ENCODE measurements at regions not wholly inside any gene's neighbourhood (a gene's known extent, or its start where the extent isn't known, plus 50 kb on each side); places are given as distances from the start of the nearest gene placed in this dataset.

GRCh38 chr21:36639769-36640168 lies 59.1 kb upstream of the SIM2 start:
- H3K9me3 ChIP-seq: peaks cover 0 to 6% (median 0%) of the 10 kb centered on the region in 3 donors
- H3K4me3 ChIP-seq: no peak overlapping the region
- no peak overlapping the region for H3K27ac ChIP-seq
- H3K4me1 ChIP-seq: peaks cover 0 to 4% (median 0%) of the 10 kb centered on the region in 3 donors
- H3K27me3 ChIP-seq: peaks cover 0 to 4% (median 0%) of the 10 kb centered on the region in 4 donors
- DNase-seq: no peak
- TF ChIP-seq, protein P1, sequence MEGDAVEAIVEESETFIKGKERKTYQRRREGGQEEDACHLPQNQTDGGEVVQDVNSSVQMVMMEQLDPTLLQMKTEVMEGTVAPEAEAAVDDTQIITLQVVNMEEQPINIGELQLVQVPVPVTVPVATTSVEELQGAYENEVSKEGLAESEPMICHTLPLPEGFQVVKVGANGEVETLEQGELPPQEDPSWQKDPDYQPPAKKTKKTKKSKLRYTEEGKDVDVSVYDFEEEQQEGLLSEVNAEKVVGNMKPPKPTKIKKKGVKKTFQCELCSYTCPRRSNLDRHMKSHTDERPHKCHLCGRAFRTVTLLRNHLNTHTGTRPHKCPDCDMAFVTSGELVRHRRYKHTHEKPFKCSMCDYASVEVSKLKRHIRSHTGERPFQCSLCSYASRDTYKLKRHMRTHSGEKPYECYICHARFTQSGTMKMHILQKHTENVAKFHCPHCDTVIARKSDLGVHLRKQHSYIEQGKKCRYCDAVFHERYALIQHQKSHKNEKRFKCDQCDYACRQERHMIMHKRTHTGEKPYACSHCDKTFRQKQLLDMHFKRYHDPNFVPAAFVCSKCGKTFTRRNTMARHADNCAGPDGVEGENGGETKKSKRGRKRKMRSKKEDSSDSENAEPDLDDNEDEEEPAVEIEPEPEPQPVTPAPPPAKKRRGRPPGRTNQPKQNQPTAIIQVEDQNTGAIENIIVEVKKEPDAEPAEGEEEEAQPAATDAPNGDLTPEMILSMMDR (IDR thresholded peaks at IDR 0.05): no peak
- TF ChIP-seq POLR2A (IDR thresholded peaks at IDR 0.05): no peak
- intact Hi-C loops (cut with DNase I): no loop called here
- WGBS, 2 donors: 60 to 62% methylated on average over 4 to 6 of the region's 6 CpGs
- H3K36me3 ChIP-seq: no peaks in the 10 kb centered on the region

GRCh38 chr21:36640174-36640720 lies 58.7 kb upstream of the SIM2 start:
- 59 to 65% methylated on average over 4 of the region's 4 CpGs for WGBS, 2 donors
- Histone ChIP-seq H3K9me3 (peaks cover 0 to 6% (median 0%) of the 10 kb centered on the region in 3 donors), H3K36me3 (no peaks in the 10 kb centered on the region), H3K4me3 (no peak overlapping the region), H3K27me3 (peaks cover 0 to 4% (median 0%) of the 10 kb centered on the region in 4 donors), H3K27ac (no peak overlapping the region), H3K4me1 (peaks cover 0 to 4% (median 0%) of the 10 kb centered on the region in 3 donors)
- intact Hi-C loops (cut with DNase I): no loop called here
- no peak for TF ChIP-seq POLR2A (IDR thresholded peaks at IDR 0.05)
- TF ChIP-seq, protein P1 (IDR thresholded peaks at IDR 0.05): no peak
- DNase-seq: no peak

DNA sequence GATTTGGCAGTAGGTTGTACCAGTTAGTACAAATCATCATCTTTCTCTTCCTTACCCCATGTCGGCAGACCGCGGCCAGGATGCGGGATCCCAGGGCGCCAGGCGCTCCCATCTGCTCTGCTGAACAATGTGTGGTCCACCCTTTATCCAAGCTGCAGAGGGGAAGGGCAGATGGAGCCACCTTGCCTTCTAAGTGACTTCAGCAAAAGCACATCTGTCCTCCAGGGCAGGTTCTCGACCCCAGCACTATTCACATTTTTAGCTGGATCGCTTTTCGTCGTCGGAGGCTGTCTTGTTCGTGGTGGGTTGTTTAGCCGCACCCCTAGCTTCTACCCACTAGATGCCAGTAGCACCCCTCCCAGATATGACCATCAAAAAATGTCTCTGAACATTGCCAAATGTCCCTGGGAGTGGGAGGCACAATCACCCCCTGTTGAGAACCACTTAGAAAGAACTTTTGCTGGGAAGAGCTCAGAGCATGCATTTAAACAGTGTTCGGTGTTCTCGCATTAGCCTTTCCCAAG lies 58.1 kb upstream of the SIM2 start:
- intact Hi-C loops (cut with DNase I): no loop called here
- DNase-seq: no peak
- no peaks in the 10 kb centered on the region for H3K36me3 ChIP-seq
- no peak overlapping the region for H3K4me3 ChIP-seq
- H3K4me1 ChIP-seq: peaks cover 0 to under 1% (median 0%) of the 10 kb centered on the region in 3 donors
- H3K27ac ChIP-seq: no peak overlapping the region
- no peak for TF ChIP-seq POLR2A (IDR thresholded peaks at IDR 0.05)
- TF ChIP-seq, protein P1 (IDR thresholded peaks at IDR 0.05): no peak
- H3K9me3 ChIP-seq: peaks cover 0 to 6% (median 0%) of the 10 kb centered on the region in 3 donors
- whole genome bisulfite sequencing, 2 donors: 76 to 81% methylated on average over 15 of the region's 15 CpGs
- H3K27me3 ChIP-seq: peaks cover 0 to 4% (median 0%) of the 10 kb centered on the region in 4 donors

GRCh38 chr21:36641346-36641745 lies 57.6 kb upstream of the SIM2 start:
- intact Hi-C loops (cut with DNase I): no loop called here
- WGBS, 2 donors: 93 to 100% methylated on average over 1 of the region's 1 CpG
- H3K9me3 ChIP-seq: peaks cover 0 to 3% (median 0%) of the 10 kb centered on the region in 3 donors
- no peaks in the 10 kb centered on the region for H3K4me1 ChIP-seq
- no peak for TF ChIP-seq POLR2A (IDR thresholded peaks at IDR 0.05)
- TF ChIP-seq, protein P1 (IDR thresholded peaks at IDR 0.05): no peak
- H3K36me3 ChIP-seq: no peaks in the 10 kb centered on the region
- H3K4me3 ChIP-seq: no peak overlapping the region
- no peak for DNase-seq
- H3K27ac ChIP-seq: no peak overlapping the region
- peaks cover 0 to 8% (median 0%) of the 10 kb centered on the region in 4 donors for H3K27me3 ChIP-seq

- H3K27ac ChIP-seq: no peak overlapping the region
- TF ChIP-seq, protein P1 (IDR thresholded peaks at IDR 0.05): no peak
- no peak for TF ChIP-seq POLR2A (IDR thresholded peaks at IDR 0.05)
- no peaks in the 10 kb centered on the region for H3K36me3 ChIP-seq
- no peaks in the 10 kb centered on the region for H3K9me3 ChIP-seq
- DNase-seq: no peak
- 67 to 76% methylated on average over 5 to 8 of the region's 9 CpGs for WGBS, 2 donors
- intact Hi-C loops (cut with DNase I): no loop called here
- H3K27me3 ChIP-seq: peaks cover 0 to 13% (median 0%) of the 10 kb centered on the region in 4 donors
- H3K4me3 ChIP-seq: no peak overlapping the region
- no peaks in the 10 kb centered on the region for H3K4me1 ChIP-seq
Measured at GRCh38 chr21:36641886-36642285, 57.0 kb upstream of the SIM2 start.
